Thymus (tissue), 11 donors: ENCODE measurements at regions not wholly inside any gene's neighbourhood (a gene's known extent, or its start where the extent isn't known, plus 50 kb on each side); places are given as distances from the start of the nearest gene placed in this dataset.

Experiments used
- DNase-seq, 9 donors: peaks; one replicate each; pipeline ENCODE4 v3.0.0-alpha.2; 2013; ENCODE audit warnings: low spot score in 9 of 9, low read depth in 6 of 9, missing footprints in 1 of 9
- H3K27ac ChIP-seq, 2 donors: one replicate each; pipeline ENCODE4 v1.5.1; 2013; ENCODE audit warnings: control low read depth in 1 of 2, low read depth in 1 of 2, low read length in 1 of 2, mild to moderate bottlenecking in 1 of 2, moderate library complexity in 1 of 2
- H3K27me3 ChIP-seq, 2 donors: one replicate each; pipeline ENCODE4 v1.5.1; 2013; ENCODE audit warnings: low read length in 1 of 2; ENCODE audit not compliant: control insufficient read depth in 2 of 2, insufficient read depth in 1 of 2
- H3K36me3 ChIP-seq, 2 donors: one replicate each; pipeline ENCODE4 v1.5.1; 2013; ENCODE audit warnings: low read length in 1 of 2, mild to moderate bottlenecking in 1 of 2, moderate library complexity in 1 of 2; ENCODE audit not compliant: control insufficient read depth in 2 of 2, insufficient read depth in 2 of 2
- H3K4me1 ChIP-seq, 2 donors: one replicate each; pipeline ENCODE4 v1.5.1; 2013; ENCODE audit warnings: low read length in 2 of 2; ENCODE audit not compliant: control insufficient read depth in 2 of 2, insufficient read depth in 2 of 2
- H3K4me3 ChIP-seq, 2 donors: one replicate each; pipeline ENCODE4 v1.5.1; 2013; ENCODE audit warnings: low read length in 2 of 2, control low read depth in 1 of 2, mild to moderate bottlenecking in 1 of 2
- H3K9me3 ChIP-seq, 2 donors: one replicate each; pipeline ENCODE4 v1.5.1; 2013; ENCODE audit warnings: low read length in 1 of 2, mild to moderate bottlenecking in 1 of 2; ENCODE audit not compliant: control insufficient read depth in 2 of 2, insufficient read depth in 1 of 2
- WGBS: extraction: QIAGEN DNeasy Blood & Tissue Kit; methylation state at CpG from one replicate; pipeline ENCODE4 v1.1.7; 2013; 5-methylcytosine and 5-hydroxymethylcytosine counted together
- donor health status: healthy.

GRCh38 chr14:61875483-61875882, 113.3 kb downstream of the SNAPC1 start:
- Histone ChIP-seq H3K27ac (no peak overlapping the region), H3K9me3 (no peaks in the 10 kb centered on the region), H3K36me3 (no peaks in the 10 kb centered on the region), H3K4me1 (no peaks in the 10 kb centered on the region), H3K27me3 (no peaks in the 10 kb centered on the region), H3K4me3 (no peak overlapping the region)
- WGBS = 98% methylated on average over 1 of the region's 1 CpG
- DNase-seq = no peak

DNA sequence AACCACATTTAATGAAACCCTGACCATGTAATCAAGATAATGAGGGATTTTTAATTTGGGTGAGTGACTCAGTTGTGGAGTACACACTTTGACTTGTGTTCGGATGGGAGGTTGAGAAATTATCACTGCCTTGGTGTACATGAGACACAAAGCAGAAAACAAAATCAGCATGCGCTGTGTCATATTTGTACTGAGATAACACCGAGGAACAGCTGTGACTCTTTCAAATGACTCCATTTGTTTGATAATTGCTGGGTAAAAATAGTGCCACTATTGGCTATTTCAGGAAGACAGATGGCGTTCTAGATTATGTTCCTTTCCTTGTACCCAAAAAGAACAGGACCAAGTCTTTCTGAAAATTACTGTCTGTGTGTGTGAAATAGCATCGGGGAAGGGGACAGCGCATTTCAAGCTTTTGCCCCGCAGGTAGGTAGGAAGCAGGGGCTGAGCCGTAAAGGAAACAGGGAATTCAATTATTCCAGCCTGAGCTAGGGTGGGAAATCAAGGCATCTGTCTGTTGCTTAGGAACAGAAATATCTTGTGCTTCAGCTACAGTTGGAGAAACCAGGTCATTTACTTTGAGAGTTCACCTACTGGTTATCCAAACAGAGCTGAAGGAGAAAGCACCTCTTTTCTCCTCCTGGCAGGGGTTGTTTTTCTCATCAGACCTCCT, 114.3 kb downstream of the SNAPC1 start:
- WGBS = 67% methylated on average over 8 of the region's 8 CpGs
- H3K27me3 ChIP-seq = no peaks in the 10 kb centered on the region

GRCh38 chr14:61877035-61877390, 114.8 kb downstream of the SNAPC1 start:
- no peak for DNase-seq
- Histone ChIP-seq H3K27me3 (no peaks in the 10 kb centered on the region), H3K36me3 (no peaks in the 10 kb centered on the region), H3K4me1 (no peaks in the 10 kb centered on the region), H3K27ac (no peak overlapping the region), H3K4me3 (no peak overlapping the region), H3K9me3 (no peaks in the 10 kb centered on the region)
- 90% methylated on average over 6 of the region's 6 CpGs for WGBS

More for the DNA sequence above, 114.3 kb downstream of the SNAPC1 start:
- Histone ChIP-seq H3K36me3 (no peaks in the 10 kb centered on the region), H3K27ac (no peak overlapping the region), H3K4me1 (no peaks in the 10 kb centered on the region), H3K9me3 (no peaks in the 10 kb centered on the region), H3K4me3 (no peak overlapping the region)
- no peak for DNase-seq

DNA sequence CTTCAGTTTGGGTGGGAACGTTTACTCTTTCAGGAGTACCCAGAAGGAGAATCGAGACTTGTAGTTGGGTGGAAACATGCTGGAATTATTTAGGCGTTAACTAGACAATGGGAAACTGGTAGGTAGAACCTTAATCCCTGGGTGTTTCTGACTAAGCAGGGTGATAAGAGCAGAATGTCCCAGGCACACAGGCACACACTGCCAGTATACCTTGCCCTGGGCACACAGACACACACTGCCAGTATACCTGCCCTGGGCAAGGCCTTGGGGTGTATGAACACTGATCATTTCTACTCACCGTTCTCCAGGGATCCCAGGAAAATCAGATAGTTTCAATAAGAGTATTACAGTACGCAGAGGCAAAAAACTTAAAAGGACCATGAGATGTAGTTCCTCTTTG, 115.5 kb downstream of the SNAPC1 start:
- 91% methylated on average over 5 of the region's 5 CpGs for WGBS

GRCh38 chr14:61878931-61879330, 116.7 kb downstream of the SNAPC1 start:
- 87% methylated on average over 1 of the region's 1 CpG for WGBS
- no peak overlapping the region for H3K4me3 ChIP-seq
- H3K27ac ChIP-seq = no peak overlapping the region
- no peak for DNase-seq
- H3K36me3 ChIP-seq = no peaks in the 10 kb centered on the region
- no peaks in the 10 kb centered on the region for H3K27me3 ChIP-seq
- no peaks in the 10 kb centered on the region for H3K9me3 ChIP-seq
- H3K4me1 ChIP-seq = no peaks in the 10 kb centered on the region

More for the DNA sequence above, 115.5 kb downstream of the SNAPC1 start:
- DNase-seq = no peak
- Histone ChIP-seq H3K4me1 (no peaks in the 10 kb centered on the region), H3K27ac (no peak overlapping the region), H3K4me3 (no peak overlapping the region), H3K27me3 (no peaks in the 10 kb centered on the region), H3K9me3 (no peaks in the 10 kb centered on the region), H3K36me3 (no peaks in the 10 kb centered on the region)

- Histone ChIP-seq H3K4me1 (no peaks in the 10 kb centered on the region), H3K4me3 (no peak overlapping the region), H3K36me3 (no peaks in the 10 kb centered on the region), H3K27me3 (no peaks in the 10 kb centered on the region), H3K27ac (no peak overlapping the region), H3K9me3 (no peaks in the 10 kb centered on the region)
- WGBS = 87% methylated on average over 1 of the region's 1 CpG
- DNase-seq = no peak
Measured at GRCh38 chr14:61881046-61881445, 118.8 kb downstream of the SNAPC1 start.

- WGBS = 91% methylated on average over 2 of the region's 2 CpGs
- Histone ChIP-seq H3K9me3 (no peaks in the 10 kb centered on the region), H3K4me3 (no peak overlapping the region), H3K36me3 (no peaks in the 10 kb centered on the region), H3K27ac (no peak overlapping the region), H3K27me3 (no peaks in the 10 kb centered on the region), H3K4me1 (no peaks in the 10 kb centered on the region)
- DNase-seq = no peak
Measured at GRCh38 chr14:61884711-61885110, 122.5 kb downstream of the SNAPC1 start.

GRCh38 chr14:61885203-61885961, 123.2 kb downstream of the SNAPC1 start:
- whole genome bisulfite sequencing = 95% methylated on average over 2 of the region's 2 CpGs
- Histone ChIP-seq H3K36me3 (no peaks in the 10 kb centered on the region), H3K9me3 (no peaks in the 10 kb centered on the region), H3K27me3 (no peaks in the 10 kb centered on the region), H3K4me1 (peaks cover 0 to 2% of the 10 kb centered on the region in 2 donors), H3K4me3 (no peak overlapping the region), H3K27ac (no peak overlapping the region)
- no peak for DNase-seq

DNA sequence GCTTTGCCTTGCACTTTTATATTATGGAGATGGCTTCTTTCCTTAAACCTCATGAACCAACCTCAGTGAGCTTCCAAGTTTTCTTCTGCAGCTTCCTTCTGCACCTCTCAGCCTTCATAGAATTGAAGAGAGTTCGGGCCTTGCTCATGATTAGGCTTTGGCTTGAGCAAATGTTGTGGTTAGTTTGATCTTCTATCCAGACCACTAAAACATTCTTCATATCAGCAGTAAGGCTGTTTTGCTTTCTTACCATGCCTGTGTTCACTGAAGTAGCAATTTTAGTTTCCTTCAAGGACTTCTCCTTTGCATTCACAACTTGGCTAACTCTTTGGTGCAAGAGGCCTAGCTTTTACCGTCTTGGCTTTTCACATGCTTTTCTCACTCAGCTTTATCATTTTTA, 125.4 kb downstream of the SNAPC1 start:
- 49% methylated on average over 2 of the region's 2 CpGs for WGBS
- DNase-seq = no peak
- Histone ChIP-seq H3K27me3 (no peaks in the 10 kb centered on the region), H3K9me3 (no peaks in the 10 kb centered on the region), H3K4me3 (no peak overlapping the region), H3K4me1 (peaks cover 0 to 2% of the 10 kb centered on the region in 2 donors), H3K36me3 (no peaks in the 10 kb centered on the region), H3K27ac (no peak overlapping the region)
